ENCODE measurements at regions not wholly inside any gene's neighbourhood (a gene's known extent, or its start where the extent isn't known, plus 50 kb on each side); places are given as distances from the start of the nearest gene placed in this dataset.

DNA sequence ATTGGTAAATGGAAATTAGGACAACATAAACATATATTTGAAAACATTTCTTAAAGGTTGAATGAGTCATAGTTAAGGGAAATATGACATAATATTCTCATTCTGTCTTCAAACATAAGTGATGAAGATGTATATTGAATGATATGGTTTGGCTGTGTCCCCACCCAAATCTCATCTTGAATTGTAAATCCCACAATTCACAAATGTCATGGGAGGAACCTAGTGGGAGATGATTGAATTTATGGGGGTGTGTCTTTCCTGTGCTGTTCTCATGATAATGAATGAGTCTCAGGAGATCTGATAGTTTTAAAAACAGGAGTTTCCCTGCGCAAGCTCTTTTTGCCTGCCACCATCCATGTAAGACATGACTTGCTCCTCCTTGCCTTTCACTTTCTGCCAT, 104.4 kb upstream of the MPDZ start:
- TF ChIP-seq, protein P1, sequence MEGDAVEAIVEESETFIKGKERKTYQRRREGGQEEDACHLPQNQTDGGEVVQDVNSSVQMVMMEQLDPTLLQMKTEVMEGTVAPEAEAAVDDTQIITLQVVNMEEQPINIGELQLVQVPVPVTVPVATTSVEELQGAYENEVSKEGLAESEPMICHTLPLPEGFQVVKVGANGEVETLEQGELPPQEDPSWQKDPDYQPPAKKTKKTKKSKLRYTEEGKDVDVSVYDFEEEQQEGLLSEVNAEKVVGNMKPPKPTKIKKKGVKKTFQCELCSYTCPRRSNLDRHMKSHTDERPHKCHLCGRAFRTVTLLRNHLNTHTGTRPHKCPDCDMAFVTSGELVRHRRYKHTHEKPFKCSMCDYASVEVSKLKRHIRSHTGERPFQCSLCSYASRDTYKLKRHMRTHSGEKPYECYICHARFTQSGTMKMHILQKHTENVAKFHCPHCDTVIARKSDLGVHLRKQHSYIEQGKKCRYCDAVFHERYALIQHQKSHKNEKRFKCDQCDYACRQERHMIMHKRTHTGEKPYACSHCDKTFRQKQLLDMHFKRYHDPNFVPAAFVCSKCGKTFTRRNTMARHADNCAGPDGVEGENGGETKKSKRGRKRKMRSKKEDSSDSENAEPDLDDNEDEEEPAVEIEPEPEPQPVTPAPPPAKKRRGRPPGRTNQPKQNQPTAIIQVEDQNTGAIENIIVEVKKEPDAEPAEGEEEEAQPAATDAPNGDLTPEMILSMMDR (IDR thresholded peaks at IDR 0.05; ENCODE audit: extremely low read depth in 1 of 2, insufficient read depth in 1 of 2, low read depth in 1 of 2, low read length in 2 of 2): no peak
- TF ChIP-seq POLR2AphosphoS5 (IDR thresholded peaks at IDR 0.05; ENCODE audit: insufficient read depth, low read depth, low read length) (no peak), EZH2 (IDR thresholded peaks at IDR 0.05; ENCODE audit: borderline replicate concordance, low read depth, low read length, severe bottlenecking) (no peak), MAX (IDR thresholded peaks at IDR 0.05; ENCODE audit: insufficient read depth, insufficient read length) (no peak), POLR2A (IDR thresholded peaks at IDR 0.05; ENCODE audit: low read depth, low read length) (no peak), JUN (IDR thresholded peaks at IDR 0.05; ENCODE audit: borderline replicate concordance, insufficient read depth, insufficient read length, low read depth) (no peak)

All from endothelial cell of umbilical vein (primary cell).